ENCODE measurements at regions not wholly inside any gene's neighbourhood (a gene's known extent, or its start where the extent isn't known, plus 50 kb on each side); places are given as distances from the start of the nearest gene placed in this dataset.

DNA sequence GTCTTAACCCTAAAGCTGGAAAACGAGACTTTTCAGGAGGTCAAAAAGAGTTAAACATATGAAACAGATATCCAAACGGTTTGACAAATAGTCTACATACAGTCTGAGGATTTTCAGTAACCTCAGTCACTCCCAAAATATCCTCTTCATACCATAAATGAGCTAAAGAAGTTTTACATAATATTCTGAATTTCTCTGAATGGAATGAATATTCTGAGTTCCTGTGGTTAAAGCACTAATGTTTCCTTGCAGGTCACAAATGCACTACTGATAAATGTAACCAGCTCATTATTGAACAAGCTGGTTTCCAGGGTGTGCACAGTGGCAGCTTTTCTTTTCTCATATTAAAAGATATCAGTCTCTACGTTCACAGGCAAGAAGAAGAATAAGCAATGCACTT, 137.4 kb upstream of the POU1F1 start:
- Histone ChIP-seq H3K27ac (ENCODE audit: low read depth, low read length) (no peak overlapping the region), H3K4me3 (ENCODE audit: low read length) (no peak overlapping the region), H3K36me3 (ENCODE audit: control insufficient read depth in 2 of 3, insufficient read depth in 3 of 3, low read length in 3 of 3) (no peaks in the 10 kb centered on the region), H3K9me3 (ENCODE audit: control insufficient read depth in 2 of 3, low read length in 3 of 3) (no peaks in the 10 kb centered on the region), H3K4me1 (ENCODE audit: control insufficient read depth in 2 of 2, insufficient read depth in 2 of 2, low read length in 2 of 2) (no peaks in the 10 kb centered on the region), H3K27me3 (ENCODE audit: control insufficient read depth in 2 of 2, insufficient read depth in 2 of 2, low read length in 2 of 2) (no peaks in the 10 kb centered on the region)
- no peaks in the 10 kb centered on the region for H3K9me3 Mint-ChIP-seq
- no peak overlapping the region for H3K27ac Mint-ChIP-seq
- no peaks in the 10 kb centered on the region for H3K27me3 Mint-ChIP-seq
- no peaks in the 10 kb centered on the region for H3K36me3 Mint-ChIP-seq
- H3K4me3 Mint-ChIP-seq = no peak overlapping the region
- H3K4me1 Mint-ChIP-seq = no peaks in the 10 kb centered on the region
- DNase-seq = no peak
- ChIA-PET CTCF (no interaction called here), POLR2A (no interaction called here)
- intact Hi-C loops (cut with micrococcal nuclease) = no loop called here
- no peak for ATAC-seq

DNA sequence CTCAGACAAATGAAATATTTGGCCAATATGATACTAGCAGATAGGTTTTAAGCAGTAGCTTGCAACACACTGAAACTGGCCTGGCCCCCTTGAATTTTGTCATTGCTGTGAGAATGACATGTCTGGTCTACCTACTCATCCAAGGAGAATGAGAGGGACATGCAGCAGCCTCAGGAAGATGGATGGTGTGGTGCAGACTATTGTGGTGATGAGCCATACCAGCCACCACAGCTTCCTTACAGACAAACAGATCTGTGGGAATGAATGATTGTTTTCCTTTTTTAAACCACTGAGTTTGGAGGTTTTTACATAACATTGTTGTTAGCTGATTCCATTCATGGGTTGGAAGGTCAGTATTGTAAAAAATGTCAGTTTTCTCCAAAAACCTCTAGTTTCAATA, 133.7 kb upstream of the POU1F1 start:
- ATAC-seq (no peak), DNase-seq (no peak)
- Histone ChIP-seq H3K27me3 (ENCODE audit: control insufficient read depth in 2 of 2, insufficient read depth in 2 of 2, low read length in 2 of 2) (no peaks in the 10 kb centered on the region), H3K9me3 (ENCODE audit: control insufficient read depth in 2 of 3, low read length in 3 of 3) (no peaks in the 10 kb centered on the region), H3K36me3 (ENCODE audit: control insufficient read depth in 2 of 3, insufficient read depth in 3 of 3, low read length in 3 of 3) (no peaks in the 10 kb centered on the region), H3K4me3 (ENCODE audit: low read length) (no peak overlapping the region), H3K4me1 (ENCODE audit: control insufficient read depth in 2 of 2, insufficient read depth in 2 of 2, low read length in 2 of 2) (no peaks in the 10 kb centered on the region), H3K27ac (ENCODE audit: low read depth, low read length) (no peak overlapping the region)
- CTCF ChIA-PET = no interaction called here
- Mint-ChIP-seq H3K36me3 (no peaks in the 10 kb centered on the region), H3K27ac (no peak overlapping the region), H3K4me3 (no peak overlapping the region), H3K4me1 (no peaks in the 10 kb centered on the region), H3K27me3 (no peaks in the 10 kb centered on the region), H3K9me3 (peaks cover 0 to 4% (median 0%) of the 10 kb centered on the region in 11 donors)
- POLR2A ChIA-PET = no interaction called here
- intact Hi-C loops (cut with micrococcal nuclease) = no loop called here

GRCh38 chr3:87398168-87398801, 121.9 kb upstream of the POU1F1 start:
- intact Hi-C loops (cut with micrococcal nuclease) = no loop called here
- H3K4me3 ChIP-seq (ENCODE audit: low read length) = no peak overlapping the region
- no peaks in the 10 kb centered on the region for H3K27me3 ChIP-seq (ENCODE audit: control insufficient read depth in 2 of 2, insufficient read depth in 2 of 2, low read length in 2 of 2)
- Mint-ChIP-seq H3K36me3 (no peaks in the 10 kb centered on the region), H3K4me3 (no peak overlapping the region), H3K27ac (no peak overlapping the region), H3K9me3 (peaks cover 0 to 17% (median 4%) of the 10 kb centered on the region in 11 donors), H3K27me3 (peaks cover 0 to 14% (median 0%) of the 10 kb centered on the region in 5 donors), H3K4me1 (no peaks in the 10 kb centered on the region)
- no peaks in the 10 kb centered on the region for H3K4me1 ChIP-seq (ENCODE audit: control insufficient read depth in 2 of 2, insufficient read depth in 2 of 2, low read length in 2 of 2)
- H3K36me3 ChIP-seq (ENCODE audit: control insufficient read depth in 2 of 3, insufficient read depth in 3 of 3, low read length in 3 of 3) = no peaks in the 10 kb centered on the region
- ATAC-seq (peak; percentile 52), DNase-seq (no peak)
- H3K9me3 ChIP-seq (ENCODE audit: control insufficient read depth in 2 of 3, low read length in 3 of 3) = no peaks in the 10 kb centered on the region
- no peak overlapping the region for H3K27ac ChIP-seq (ENCODE audit: low read depth, low read length)
- CTCF ChIA-PET = interaction anchor here (0.7 kb wide), 1 partner anchor 705 kb away, joined by 3 read pairs; no protein-coding TSS in a partner anchor
- POLR2A ChIA-PET = no interaction called here

DNA sequence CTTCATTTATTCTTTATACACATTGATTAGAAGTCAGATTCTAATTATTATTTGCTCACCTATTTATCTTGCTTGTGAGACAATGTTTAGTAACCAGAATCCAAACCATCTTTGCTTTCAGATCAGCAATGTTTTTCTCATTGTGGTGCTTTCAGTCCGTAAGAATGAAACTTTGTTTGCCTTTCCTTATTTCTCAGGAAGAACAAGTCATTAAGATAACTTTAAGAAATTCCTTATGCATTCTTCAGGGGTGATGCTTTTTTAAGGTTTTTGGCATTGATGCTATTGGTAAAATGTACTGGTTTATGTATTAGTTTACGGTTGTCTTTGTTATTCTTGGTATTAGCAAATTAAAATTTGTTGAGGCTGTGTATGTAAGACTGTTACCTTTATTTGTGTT, 120.8 kb upstream of the POU1F1 start:
- Mint-ChIP-seq H3K36me3 (no peaks in the 10 kb centered on the region), H3K4me3 (no peak overlapping the region), H3K9me3 (peaks cover 0 to 21% (median 4%) of the 10 kb centered on the region in 11 donors), H3K27ac (no peak overlapping the region), H3K27me3 (peaks cover 0 to 14% (median 0%) of the 10 kb centered on the region in 5 donors), H3K4me1 (no peaks in the 10 kb centered on the region)
- ChIA-PET POLR2A (no interaction called here), CTCF (no interaction called here)
- no peaks in the 10 kb centered on the region for H3K4me1 ChIP-seq (ENCODE audit: control insufficient read depth in 2 of 2, insufficient read depth in 2 of 2, low read length in 2 of 2)
- intact Hi-C loops (cut with micrococcal nuclease) = no loop called here
- H3K36me3 ChIP-seq (ENCODE audit: control insufficient read depth in 2 of 3, insufficient read depth in 3 of 3, low read length in 3 of 3) = no peaks in the 10 kb centered on the region
- H3K4me3 ChIP-seq (ENCODE audit: low read length) = no peak overlapping the region
- H3K9me3 ChIP-seq (ENCODE audit: control insufficient read depth in 2 of 3, low read length in 3 of 3) = no peaks in the 10 kb centered on the region
- DNase-seq (no peak), ATAC-seq (no peak)
- no peak overlapping the region for H3K27ac ChIP-seq (ENCODE audit: low read depth, low read length)
- H3K27me3 ChIP-seq (ENCODE audit: control insufficient read depth in 2 of 2, insufficient read depth in 2 of 2, low read length in 2 of 2) = no peaks in the 10 kb centered on the region

GRCh38 chr3:87390821-87391220, 114.4 kb upstream of the POU1F1 start:
- Mint-ChIP-seq H3K4me1 (no peaks in the 10 kb centered on the region), H3K27ac (no peak overlapping the region), H3K9me3 (peaks cover 0 to 15% (median 4%) of the 10 kb centered on the region in 11 donors), H3K4me3 (no peak overlapping the region), H3K27me3 (peaks cover 0 to 15% (median 5%) of the 10 kb centered on the region in 5 donors), H3K36me3 (no peaks in the 10 kb centered on the region)
- ChIA-PET CTCF (no interaction called here), POLR2A (no interaction called here)
- ATAC-seq (no peak), DNase-seq (no peak)
- H3K9me3 ChIP-seq (ENCODE audit: control insufficient read depth in 2 of 3, low read length in 3 of 3) = no peaks in the 10 kb centered on the region
- no peak overlapping the region for H3K4me3 ChIP-seq (ENCODE audit: low read length)
- no peak overlapping the region for H3K27ac ChIP-seq (ENCODE audit: low read depth, low read length)
- intact Hi-C loops (cut with micrococcal nuclease) = no loop called here
- no peaks in the 10 kb centered on the region for H3K4me1 ChIP-seq (ENCODE audit: control insufficient read depth in 2 of 2, insufficient read depth in 2 of 2, low read length in 2 of 2)
- H3K27me3 ChIP-seq (ENCODE audit: control insufficient read depth in 2 of 2, insufficient read depth in 2 of 2, low read length in 2 of 2) = no peaks in the 10 kb centered on the region
- no peaks in the 10 kb centered on the region for H3K36me3 ChIP-seq (ENCODE audit: control insufficient read depth in 2 of 3, insufficient read depth in 3 of 3, low read length in 3 of 3)

GRCh38 chr3:87390353-87390752, 114.0 kb upstream of the POU1F1 start:
- H3K27me3 ChIP-seq (ENCODE audit: control insufficient read depth in 2 of 2, insufficient read depth in 2 of 2, low read length in 2 of 2) = no peaks in the 10 kb centered on the region
- Mint-ChIP-seq H3K36me3 (no peaks in the 10 kb centered on the region), H3K27ac (no peak overlapping the region), H3K4me1 (no peaks in the 10 kb centered on the region), H3K27me3 (peaks cover 0 to 15% (median 5%) of the 10 kb centered on the region in 5 donors), H3K9me3 (peaks cover 0 to 15% (median 4%) of the 10 kb centered on the region in 11 donors), H3K4me3 (no peak overlapping the region)
- DNase-seq (no peak), ATAC-seq (no peak)
- no peaks in the 10 kb centered on the region for H3K4me1 ChIP-seq (ENCODE audit: control insufficient read depth in 2 of 2, insufficient read depth in 2 of 2, low read length in 2 of 2)
- no peak overlapping the region for H3K27ac ChIP-seq (ENCODE audit: low read depth, low read length)
- no peak overlapping the region for H3K4me3 ChIP-seq (ENCODE audit: low read length)
- no peaks in the 10 kb centered on the region for H3K9me3 ChIP-seq (ENCODE audit: control insufficient read depth in 2 of 3, low read length in 3 of 3)
- intact Hi-C loops (cut with micrococcal nuclease) = no loop called here
- POLR2A ChIA-PET = no interaction called here
- H3K36me3 ChIP-seq (ENCODE audit: control insufficient read depth in 2 of 3, insufficient read depth in 3 of 3, low read length in 3 of 3) = no peaks in the 10 kb centered on the region
- CTCF ChIA-PET = no interaction called here

GRCh38 chr3:87375231-87375682, 98.9 kb upstream of the POU1F1 start:
- Histone ChIP-seq H3K36me3 (ENCODE audit: control insufficient read depth in 2 of 3, insufficient read depth in 3 of 3, low read length in 3 of 3) (no peaks in the 10 kb centered on the region), H3K9me3 (ENCODE audit: control insufficient read depth in 2 of 3, low read length in 3 of 3) (no peaks in the 10 kb centered on the region), H3K27ac (ENCODE audit: low read depth, low read length) (no peak overlapping the region), H3K4me1 (ENCODE audit: control insufficient read depth in 2 of 2, insufficient read depth in 2 of 2, low read length in 2 of 2) (no peaks in the 10 kb centered on the region), H3K4me3 (ENCODE audit: low read length) (no peak overlapping the region), H3K27me3 (ENCODE audit: control insufficient read depth in 2 of 2, insufficient read depth in 2 of 2, low read length in 2 of 2) (no peaks in the 10 kb centered on the region)
- H3K27me3 Mint-ChIP-seq = peaks cover 0 to 16% (median 9%) of the 10 kb centered on the region in 5 donors
- no peak for ATAC-seq
- no peaks in the 10 kb centered on the region for H3K4me1 Mint-ChIP-seq
- intact Hi-C loops (cut with micrococcal nuclease) = no loop called here
- POLR2A ChIA-PET = no interaction called here
- H3K36me3 Mint-ChIP-seq = no peaks in the 10 kb centered on the region
- no peak overlapping the region for H3K4me3 Mint-ChIP-seq
- CTCF ChIA-PET = interaction anchor here (0.7 kb wide), 1 partner anchor 124 kb away, joined by 3 read pairs; no protein-coding TSS in a partner anchor
- no peak overlapping the region for H3K27ac Mint-ChIP-seq
- H3K9me3 Mint-ChIP-seq = peaks cover 0 to 3% (median 0%) of the 10 kb centered on the region in 11 donors
- no peak for DNase-seq

Measured in naive thymus-derived CD4-positive, alpha-beta T cell (primary cell).